MG63 (cell line): ENCODE measurements at regions not wholly inside any gene's neighbourhood (a gene's known extent, or its start where the extent isn't known, plus 50 kb on each side); places are given as distances from the start of the nearest gene placed in this dataset.

ENCODE experiments used
- DNase-seq: peaks from one replicate; pipeline ENCODE4 v3.0.0-alpha.2; 2020
- H3K27me3 ChIP-seq: fragments of 250-450 bp; sonication (Bioruptor Pico); 2 replicates; pipeline ENCODE4 v1.5.1; 2020; ENCODE audit warnings: mild to moderate bottlenecking, moderate library complexity
- H3K36me3 ChIP-seq: fragments of 250-450 bp; sonication (Bioruptor Pico); 2 replicates; pipeline ENCODE4 v1.5.1; 2020; ENCODE audit warnings: mild to moderate bottlenecking, moderate library complexity
- H3K4me3 ChIP-seq: fragments of 250-450 bp; sonication (Bioruptor Pico); 2 replicates; pipeline ENCODE4 v1.5.1; 2020; ENCODE audit warnings: mild to moderate bottlenecking, moderate library complexity
- H3K9me3 ChIP-seq: fragments of 250-450 bp; sonication (Bioruptor Pico); 2 replicates; pipeline ENCODE4 v1.5.1; 2020; ENCODE audit warnings: mild to moderate bottlenecking, moderate library complexity

DNA sequence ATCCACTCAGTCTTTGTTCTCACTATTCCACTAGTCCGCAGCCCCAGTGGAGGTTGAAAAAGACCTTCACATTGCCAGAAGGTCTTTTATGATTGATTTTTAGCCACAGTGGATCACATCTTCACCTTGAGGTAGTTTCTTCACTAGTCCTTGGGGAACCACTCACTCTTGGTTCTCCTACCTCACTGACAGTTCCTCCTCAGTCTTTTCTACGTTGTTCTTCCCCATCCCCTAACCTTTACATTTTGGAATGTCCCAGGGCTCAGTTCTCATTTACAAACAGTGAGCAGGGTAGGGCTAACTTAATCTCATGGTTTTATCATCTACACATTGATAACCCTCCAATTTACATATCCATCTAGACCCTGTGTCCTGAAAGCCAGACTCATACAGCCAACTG is 316.4 kb upstream of the SORL1-AS1 start:
- Histone ChIP-seq H3K4me3 (no peak overlapping the region), H3K27me3 (no peaks in the 10 kb centered on the region), H3K36me3 (no peaks in the 10 kb centered on the region), H3K9me3 (no peaks in the 10 kb centered on the region)
- no peak for DNase-seq

DNA sequence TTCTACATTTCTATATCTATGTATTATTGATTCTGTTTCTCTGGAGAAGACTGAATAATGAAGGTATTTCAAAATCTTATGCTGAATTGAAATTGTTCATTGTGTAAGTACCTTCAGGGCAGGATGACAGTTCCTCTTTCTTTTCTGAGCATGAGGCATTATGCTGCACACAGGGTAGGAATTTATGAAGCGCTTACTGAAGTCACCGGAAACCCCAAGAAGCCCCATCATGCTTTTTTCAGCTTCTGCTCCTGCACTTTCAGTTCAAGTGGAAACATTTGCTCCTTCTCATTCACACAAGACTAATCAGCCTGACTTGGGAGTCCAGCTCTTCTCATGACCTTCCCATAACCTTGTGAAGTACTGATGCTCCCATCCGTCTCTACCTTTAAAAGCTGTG is 314.7 kb upstream of the SORL1-AS1 start:
- Histone ChIP-seq H3K9me3 (no peaks in the 10 kb centered on the region), H3K36me3 (no peaks in the 10 kb centered on the region), H3K4me3 (no peak overlapping the region), H3K27me3 (no peaks in the 10 kb centered on the region)
- no peak for DNase-seq

GRCh38 chr11:121766991-121767390 is 314.2 kb upstream of the SORL1-AS1 start:
- no peak for DNase-seq
- H3K36me3 ChIP-seq, result no peaks in the 10 kb centered on the region
- H3K9me3 ChIP-seq, result no peaks in the 10 kb centered on the region
- no peak overlapping the region for H3K4me3 ChIP-seq
- no peaks in the 10 kb centered on the region for H3K27me3 ChIP-seq

GRCh38 chr11:121766166-121766565 is 313.4 kb upstream of the SORL1-AS1 start:
- Histone ChIP-seq H3K9me3 (no peaks in the 10 kb centered on the region), H3K4me3 (no peak overlapping the region), H3K27me3 (no peaks in the 10 kb centered on the region), H3K36me3 (no peaks in the 10 kb centered on the region)
- no peak for DNase-seq

GRCh38 chr11:121763526-121763925 is 310.8 kb upstream of the SORL1-AS1 start:
- Histone ChIP-seq H3K27me3 (no peaks in the 10 kb centered on the region), H3K9me3 (no peaks in the 10 kb centered on the region), H3K36me3 (no peaks in the 10 kb centered on the region), H3K4me3 (no peak overlapping the region)
- no peak for DNase-seq

DNA sequence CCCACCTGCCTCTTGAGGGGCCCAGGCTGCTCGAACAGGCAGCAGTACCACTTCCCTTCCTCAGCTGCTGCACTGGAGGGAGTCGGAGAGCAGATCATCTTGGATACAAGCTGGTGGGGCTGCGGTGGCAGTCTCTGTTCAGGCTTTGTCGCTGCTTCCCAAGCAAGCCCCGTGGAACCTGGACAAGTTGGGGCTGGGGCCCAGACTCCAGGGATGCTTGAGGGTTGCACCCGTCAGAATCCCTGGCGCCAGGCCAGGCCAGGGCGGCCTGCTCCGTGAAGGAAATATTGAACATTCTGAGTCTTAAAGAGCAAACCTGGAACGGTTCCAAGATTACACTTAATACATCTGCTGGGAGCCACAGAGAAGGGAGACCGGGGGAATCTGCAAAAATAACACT is 310.1 kb upstream of the SORL1-AS1 start:
- no peak overlapping the region for H3K4me3 ChIP-seq
- no peak for DNase-seq
- no peaks in the 10 kb centered on the region for H3K36me3 ChIP-seq
- H3K27me3 ChIP-seq, result no peaks in the 10 kb centered on the region
- no peaks in the 10 kb centered on the region for H3K9me3 ChIP-seq

DNA sequence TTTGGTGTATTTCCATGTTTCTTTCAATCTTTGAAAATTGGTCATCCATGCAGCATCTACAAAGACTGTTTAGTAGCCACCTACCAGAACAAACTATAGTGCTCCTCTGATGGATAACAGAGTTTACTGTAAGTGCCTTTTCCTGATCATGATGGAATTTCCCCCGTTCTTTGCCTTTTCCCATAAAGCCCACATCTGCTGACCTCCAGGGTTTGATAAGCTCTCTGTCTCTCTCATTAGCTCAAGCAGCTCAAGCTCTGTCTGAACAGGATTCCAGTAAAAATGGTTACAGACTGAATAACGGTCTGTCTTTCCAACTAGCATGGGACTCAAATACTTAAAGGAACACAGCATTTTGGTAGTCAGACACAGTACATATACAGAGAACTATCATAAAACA is 308.4 kb upstream of the SORL1-AS1 start:
- no peaks in the 10 kb centered on the region for H3K9me3 ChIP-seq
- H3K4me3 ChIP-seq, result no peak overlapping the region
- no peaks in the 10 kb centered on the region for H3K36me3 ChIP-seq
- no peaks in the 10 kb centered on the region for H3K27me3 ChIP-seq
- DNase-seq, result no peak

- DNase-seq, result no peak
- Histone ChIP-seq H3K27me3 (no peaks in the 10 kb centered on the region), H3K4me3 (no peak overlapping the region), H3K9me3 (no peaks in the 10 kb centered on the region), H3K36me3 (no peaks in the 10 kb centered on the region)
Observed at GRCh38 chr11:121757480-121758125, 304.8 kb upstream of the SORL1-AS1 start.

- Histone ChIP-seq H3K27me3 (no peaks in the 10 kb centered on the region), H3K36me3 (no peaks in the 10 kb centered on the region), H3K4me3 (no peak overlapping the region), H3K9me3 (no peaks in the 10 kb centered on the region)
- no peak for DNase-seq
Observed at GRCh38 chr11:121755906-121756305, 303.1 kb upstream of the SORL1-AS1 start.

GRCh38 chr11:121755191-121755590 is 302.4 kb upstream of the SORL1-AS1 start:
- Histone ChIP-seq H3K4me3 (no peak overlapping the region), H3K27me3 (no peaks in the 10 kb centered on the region), H3K9me3 (no peaks in the 10 kb centered on the region), H3K36me3 (no peaks in the 10 kb centered on the region)
- DNase-seq, result no peak

GRCh38 chr11:121754598-121754997 is 301.8 kb upstream of the SORL1-AS1 start:
- Histone ChIP-seq H3K4me3 (no peak overlapping the region), H3K9me3 (no peaks in the 10 kb centered on the region), H3K27me3 (no peaks in the 10 kb centered on the region), H3K36me3 (no peaks in the 10 kb centered on the region)
- no peak for DNase-seq

GRCh38 chr11:121749691-121750090 is 296.9 kb upstream of the SORL1-AS1 start:
- DNase-seq, result no peak
- Histone ChIP-seq H3K27me3 (no peaks in the 10 kb centered on the region), H3K9me3 (no peaks in the 10 kb centered on the region), H3K36me3 (no peaks in the 10 kb centered on the region), H3K4me3 (no peak overlapping the region)

- Histone ChIP-seq H3K27me3 (no peaks in the 10 kb centered on the region), H3K9me3 (peaks cover 4% of the 10 kb centered on the region), H3K36me3 (no peaks in the 10 kb centered on the region), H3K4me3 (no peak overlapping the region)
- DNase-seq, result no peak
Observed at GRCh38 chr11:121748068-121748467, 295.3 kb upstream of the SORL1-AS1 start.

- Histone ChIP-seq H3K9me3 (peaks cover 4% of the 10 kb centered on the region), H3K27me3 (no peaks in the 10 kb centered on the region), H3K36me3 (no peaks in the 10 kb centered on the region), H3K4me3 (no peak overlapping the region)
- DNase-seq, result no peak
Observed at GRCh38 chr11:121743285-121743684, 290.5 kb upstream of the SORL1-AS1 start.

- Histone ChIP-seq H3K4me3 (no peak overlapping the region), H3K9me3 (peaks cover 4% of the 10 kb centered on the region)
- DNase-seq, result no peak
Observed at GRCh38 chr11:121741761-121742361, 289.1 kb upstream of the SORL1-AS1 start.

DNA sequence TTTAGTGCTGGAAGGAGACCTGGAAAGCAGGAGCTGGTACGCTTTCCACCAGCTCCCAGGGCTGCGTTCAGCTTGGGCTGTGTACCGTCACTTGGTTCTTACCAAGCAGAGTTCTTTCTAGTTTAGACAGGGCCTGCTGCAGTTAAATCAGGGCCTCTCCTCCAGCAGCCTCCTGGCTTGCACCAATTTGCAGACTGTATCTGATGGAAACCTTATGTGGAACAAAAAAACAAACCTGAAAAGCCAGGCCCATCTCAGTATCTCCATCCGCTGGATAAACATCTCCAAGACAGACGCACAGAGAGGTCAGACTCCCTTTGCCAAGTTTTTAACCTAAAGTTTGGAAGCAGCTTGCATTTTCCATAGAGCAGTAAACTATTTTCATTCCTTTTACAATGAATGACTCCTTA is 288.6 kb upstream of the SORL1-AS1 start:
- DNase-seq, result no peak
- H3K27me3 ChIP-seq, result no peaks in the 10 kb centered on the region
- no peaks in the 10 kb centered on the region for H3K36me3 ChIP-seq
- peaks cover 4% of the 10 kb centered on the region for H3K9me3 ChIP-seq
- no peak overlapping the region for H3K4me3 ChIP-seq

More at GRCh38 chr11:121741761-121742361, 289.1 kb upstream of the SORL1-AS1 start:
- Histone ChIP-seq H3K36me3 (no peaks in the 10 kb centered on the region), H3K27me3 (no peaks in the 10 kb centered on the region)

DNA sequence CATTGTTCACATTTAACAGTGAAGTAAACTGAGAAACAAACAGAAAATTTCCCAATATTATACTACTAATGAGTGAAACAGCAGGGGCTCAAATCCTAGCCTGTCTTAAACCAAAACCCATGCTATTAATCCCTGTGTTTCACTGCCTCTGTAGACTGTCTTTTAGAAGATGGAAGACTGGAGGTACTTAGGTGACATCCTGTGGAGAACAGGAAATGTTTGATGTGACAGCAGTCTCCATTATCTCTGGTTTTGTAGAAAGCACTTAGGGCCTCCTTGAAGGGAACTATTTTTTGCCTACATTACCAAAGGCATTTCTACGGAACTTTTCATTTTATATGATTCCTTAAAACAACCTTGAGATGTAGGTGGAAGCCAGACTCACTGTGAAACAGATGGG is 288.1 kb upstream of the SORL1-AS1 start:
- Histone ChIP-seq H3K4me3 (no peak overlapping the region), H3K27me3 (no peaks in the 10 kb centered on the region), H3K9me3 (peaks cover 5% of the 10 kb centered on the region), H3K36me3 (no peaks in the 10 kb centered on the region)
- no peak for DNase-seq

DNA sequence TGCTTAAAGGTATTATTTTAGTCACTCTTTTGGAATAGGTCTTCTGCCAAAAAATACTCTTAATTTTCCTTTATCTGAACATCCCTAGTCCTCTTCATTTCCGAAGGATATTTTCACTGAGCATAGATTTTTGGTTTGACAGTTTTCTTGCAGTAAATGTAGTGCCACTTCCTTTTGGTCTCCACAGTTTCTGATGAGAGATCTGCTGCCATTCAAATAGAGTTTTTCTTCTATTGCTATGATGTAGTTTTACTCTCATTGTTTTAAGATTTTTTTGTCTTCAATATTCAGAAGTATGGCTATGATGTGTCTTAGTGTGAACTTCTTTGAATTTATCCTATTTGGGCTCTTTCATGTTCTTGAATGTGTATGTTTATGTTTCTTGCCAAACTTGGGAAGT is 281.1 kb upstream of the SORL1-AS1 start:
- H3K36me3 ChIP-seq, result no peaks in the 10 kb centered on the region
- no peak for DNase-seq
- peaks cover 14% of the 10 kb centered on the region for H3K9me3 ChIP-seq
- no peak overlapping the region for H3K4me3 ChIP-seq
- no peaks in the 10 kb centered on the region for H3K27me3 ChIP-seq
